ENCODE measurements at regions not wholly inside any gene's neighbourhood (a gene's known extent, or its start where the extent isn't known, plus 50 kb on each side); places are given as distances from the start of the nearest gene placed in this dataset.
A peak's percentile ranks its signal among the peaks of the same experiment; 100 is the strongest.
"Not testable (repeated sequence)": the region's sequence is repeated elsewhere in the genome, so short reads cannot be mapped to it uniquely, and the experiment has no call there.

DNA sequence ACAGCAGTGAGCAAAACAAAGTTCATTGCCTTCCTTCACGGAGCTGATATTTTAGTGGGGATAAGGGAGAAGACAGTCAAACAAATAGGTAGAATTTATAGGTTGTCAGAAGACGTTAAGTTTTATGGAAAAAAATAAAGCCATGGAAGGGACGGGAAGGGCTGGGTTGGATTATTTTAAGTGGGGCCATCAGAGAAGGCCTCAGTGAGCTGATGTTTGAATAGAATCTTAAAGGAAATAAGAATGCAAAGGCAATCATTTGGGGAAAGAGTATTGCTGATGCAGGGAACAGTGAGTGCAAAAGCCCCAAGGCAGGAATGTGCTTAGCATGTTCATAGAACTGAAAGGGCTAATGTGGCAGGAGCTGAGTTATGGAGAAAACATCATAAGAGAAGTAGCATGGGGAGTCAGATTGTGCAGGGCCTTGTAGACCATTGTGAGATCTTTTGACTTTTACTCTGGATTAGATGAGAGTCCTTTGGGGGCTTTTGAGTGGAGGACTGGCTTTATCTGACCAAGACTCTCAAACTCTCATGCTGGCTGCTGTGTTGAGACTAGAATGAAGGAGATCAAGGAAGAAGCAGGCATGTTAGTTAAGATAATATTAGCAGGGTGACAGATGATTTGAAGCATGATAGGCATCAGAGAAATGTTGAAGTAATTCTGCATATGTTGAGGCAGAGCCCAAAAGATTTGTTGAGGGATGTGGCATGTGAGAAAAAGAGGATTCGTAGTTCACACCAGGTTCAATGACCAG is 104.5 kb upstream of the TPTE start:
- WGBS, 2 donors (ENCODE audit: low coverage in 1 of 2), result 38 to 40% methylated on average over 4 of the region's 4 CpGs
- not testable (repeated sequence) for H3K27me3 ChIP-seq, H3K27ac ChIP-seq, H3K4me1 ChIP-seq, H3K4me3 ChIP-seq, H3K36me3 ChIP-seq
- peaks cover 0 to 28% (median 0%) of the 10 kb centered on the region in 3 donors for H3K9me3 ChIP-seq
- peak; percentile 2 for ATAC-seq

DNA sequence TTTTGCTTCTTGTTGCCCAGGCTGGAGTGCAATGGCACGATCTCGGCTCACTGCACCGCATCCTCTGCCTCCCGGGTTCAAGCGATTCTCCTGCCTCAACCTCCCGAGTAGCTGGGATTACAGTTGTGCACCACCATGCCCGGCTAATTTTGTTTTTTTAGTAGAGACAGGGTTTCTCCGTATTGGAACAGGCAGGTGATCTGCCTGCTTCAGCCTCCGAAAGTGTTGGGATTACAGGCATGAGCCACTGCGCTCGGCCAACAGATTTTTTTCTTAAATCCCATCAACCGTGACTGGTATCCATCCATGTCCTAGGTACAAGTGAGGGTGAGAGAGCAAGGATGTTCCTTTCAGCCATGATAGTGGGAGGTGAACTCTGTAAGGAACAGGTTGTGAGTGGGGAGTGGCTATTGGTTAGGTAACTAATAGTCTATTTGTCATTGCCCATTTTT is 103.8 kb upstream of the TPTE start:
- H3K9me3 ChIP-seq, result peaks cover 0 to 28% (median 0%) of the 10 kb centered on the region in 3 donors
- H3K4me1 ChIP-seq, H3K4me3 ChIP-seq, H3K27me3 ChIP-seq, H3K27ac ChIP-seq, H3K36me3 ChIP-seq: not testable (repeated sequence)
- ATAC-seq, result peak; percentile 20
- 66 to 67% methylated on average over 12 of the region's 12 CpGs for WGBS, 2 donors (ENCODE audit: low coverage in 1 of 2)

GRCh38 chr21:10418250-10419048 is 102.9 kb upstream of the TPTE start:
- ATAC-seq, result not testable (repeated sequence)

GRCh38 chr21:10421199-10421598 is 100.2 kb upstream of the TPTE start:
- not testable (repeated sequence) for H3K9me3 ChIP-seq, H3K4me1 ChIP-seq, H3K4me3 ChIP-seq, H3K27ac ChIP-seq, ATAC-seq, H3K27me3 ChIP-seq, H3K36me3 ChIP-seq
- WGBS, 2 donors (ENCODE audit: low coverage in 1 of 2), result 62 to 64% methylated on average over 4 of the region's 4 CpGs

More at GRCh38 chr21:10418250-10419048, 102.9 kb upstream of the TPTE start:
- peaks cover 0 to 21% (median 0%) of the 10 kb centered on the region in 3 donors for H3K9me3 ChIP-seq
- H3K27me3 ChIP-seq, H3K4me1 ChIP-seq, H3K4me3 ChIP-seq, H3K36me3 ChIP-seq, H3K27ac ChIP-seq: not testable (repeated sequence)
- WGBS, 2 donors (ENCODE audit: low coverage in 1 of 2), result 42 to 48% methylated on average over 4 of the region's 4 CpGs

- not testable (repeated sequence) for H3K36me3 ChIP-seq, H3K27ac ChIP-seq, H3K9me3 ChIP-seq, ATAC-seq, H3K4me3 ChIP-seq, H3K27me3 ChIP-seq, H3K4me1 ChIP-seq
- WGBS, 2 donors (ENCODE audit: low coverage in 1 of 2), result 39 to 50% methylated on average over 2 of the region's 2 CpGs
Observed at GRCh38 chr21:10421601-10422000, 99.8 kb upstream of the TPTE start.

DNA sequence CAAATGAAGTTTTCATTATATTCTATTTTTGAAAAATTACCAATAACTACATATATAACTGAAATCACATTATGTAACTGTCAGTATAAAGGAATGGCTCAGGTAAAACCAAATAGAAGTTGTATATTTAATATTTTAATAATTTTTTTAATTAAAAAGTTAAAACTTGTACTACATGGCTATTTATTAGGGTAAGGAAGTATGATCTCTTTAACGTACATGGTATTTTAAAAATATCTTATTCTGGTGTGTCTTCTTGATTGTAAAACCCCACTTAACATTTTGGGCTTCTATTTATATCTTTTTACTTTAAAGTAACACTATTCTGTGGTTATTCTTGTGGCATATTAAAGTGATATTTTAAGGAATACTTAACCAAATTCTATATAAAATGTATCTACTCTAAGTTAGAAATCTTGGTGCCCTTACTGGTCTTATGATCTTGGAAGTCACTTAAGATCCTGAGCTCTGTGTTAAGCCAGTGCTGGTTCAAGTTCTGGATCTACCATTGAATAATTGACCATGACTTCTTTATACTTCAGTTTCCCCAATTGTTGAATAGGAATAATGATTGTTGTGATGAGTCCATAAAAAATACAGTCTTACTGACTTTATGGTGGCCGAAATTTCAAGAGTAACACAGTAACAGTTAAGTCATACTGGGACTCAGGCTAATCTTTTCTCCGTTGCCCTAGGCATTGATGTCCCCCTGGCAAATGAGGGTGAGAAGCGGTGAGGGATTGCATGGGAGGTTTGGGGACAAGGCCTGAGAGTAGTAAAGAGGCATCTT is 97.1 kb upstream of the TPTE start:
- H3K9me3 ChIP-seq, H3K36me3 ChIP-seq, H3K4me1 ChIP-seq, H3K4me3 ChIP-seq, ATAC-seq, H3K27me3 ChIP-seq, H3K27ac ChIP-seq: not testable (repeated sequence)
- WGBS, 2 donors (ENCODE audit: low coverage in 1 of 2), result 50 to 58% methylated on average over 4 of the region's 4 CpGs

GRCh38 chr21:10424887-10425145 is 96.6 kb upstream of the TPTE start:
- H3K4me3 ChIP-seq, H3K36me3 ChIP-seq, ATAC-seq, H3K9me3 ChIP-seq, H3K4me1 ChIP-seq, H3K27ac ChIP-seq, H3K27me3 ChIP-seq: not testable (repeated sequence)
- 34 to 47% methylated on average over 2 of the region's 2 CpGs for WGBS, 2 donors (ENCODE audit: low coverage in 1 of 2)

- WGBS, 2 donors (ENCODE audit: low coverage in 1 of 2), result 67 to 69% methylated on average over 3 of the region's 3 CpGs
- no peak for TF ChIP-seq EP300 (IDR thresholded peaks at IDR 0.05)
- TF ChIP-seq POLR2AphosphoS5 (IDR thresholded peaks at IDR 0.05), result no peak
- TF ChIP-seq, protein P1, sequence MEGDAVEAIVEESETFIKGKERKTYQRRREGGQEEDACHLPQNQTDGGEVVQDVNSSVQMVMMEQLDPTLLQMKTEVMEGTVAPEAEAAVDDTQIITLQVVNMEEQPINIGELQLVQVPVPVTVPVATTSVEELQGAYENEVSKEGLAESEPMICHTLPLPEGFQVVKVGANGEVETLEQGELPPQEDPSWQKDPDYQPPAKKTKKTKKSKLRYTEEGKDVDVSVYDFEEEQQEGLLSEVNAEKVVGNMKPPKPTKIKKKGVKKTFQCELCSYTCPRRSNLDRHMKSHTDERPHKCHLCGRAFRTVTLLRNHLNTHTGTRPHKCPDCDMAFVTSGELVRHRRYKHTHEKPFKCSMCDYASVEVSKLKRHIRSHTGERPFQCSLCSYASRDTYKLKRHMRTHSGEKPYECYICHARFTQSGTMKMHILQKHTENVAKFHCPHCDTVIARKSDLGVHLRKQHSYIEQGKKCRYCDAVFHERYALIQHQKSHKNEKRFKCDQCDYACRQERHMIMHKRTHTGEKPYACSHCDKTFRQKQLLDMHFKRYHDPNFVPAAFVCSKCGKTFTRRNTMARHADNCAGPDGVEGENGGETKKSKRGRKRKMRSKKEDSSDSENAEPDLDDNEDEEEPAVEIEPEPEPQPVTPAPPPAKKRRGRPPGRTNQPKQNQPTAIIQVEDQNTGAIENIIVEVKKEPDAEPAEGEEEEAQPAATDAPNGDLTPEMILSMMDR (IDR thresholded peaks at IDR 0.05), result no peak
- TF ChIP-seq POLR2A (IDR thresholded peaks at IDR 0.05), result no peak
- Histone ChIP-seq H3K27ac (no peak overlapping the region), H3K4me1 (no peaks in the 10 kb centered on the region), H3K27me3 (peaks cover 6% of the 10 kb centered on the region), H3K4me3 (no peak overlapping the region), H3K9me3 (peaks cover 0 to 5% (median 0%) of the 10 kb centered on the region in 3 donors), H3K36me3 (no peaks in the 10 kb centered on the region)
- no peak for ATAC-seq
Observed at GRCh38 chr21:10425856-10426255, 95.5 kb upstream of the TPTE start.

DNA sequence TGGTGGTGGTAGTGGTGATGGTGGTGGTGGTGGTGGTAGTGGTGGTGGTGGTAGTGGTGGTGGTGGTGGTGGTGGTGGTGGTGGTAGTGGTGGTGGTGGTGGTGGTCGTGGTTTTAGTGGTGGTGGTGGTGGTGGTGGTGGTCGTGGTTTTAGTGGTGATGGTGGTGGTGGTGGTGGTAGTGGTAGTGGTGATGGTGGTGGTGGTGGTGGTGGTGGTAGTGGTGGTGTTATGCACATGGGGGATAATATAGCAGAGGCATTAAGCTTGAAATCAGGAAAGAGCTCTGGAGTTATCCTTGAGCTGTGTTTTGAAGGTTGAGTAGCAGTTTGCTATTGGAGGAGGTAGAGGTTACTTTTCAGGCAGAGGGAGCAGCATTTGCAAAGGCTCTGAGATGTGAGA is 94.6 kb upstream of the TPTE start:
- not testable (repeated sequence) for H3K9me3 ChIP-seq, H3K36me3 ChIP-seq, ATAC-seq, H3K4me3 ChIP-seq, H3K27ac ChIP-seq, H3K27me3 ChIP-seq, H3K4me1 ChIP-seq
- no CpG with 5 or more reads among the region's 2 CpGs for WGBS, 2 donors (ENCODE audit: low coverage in 1 of 2)

DNA sequence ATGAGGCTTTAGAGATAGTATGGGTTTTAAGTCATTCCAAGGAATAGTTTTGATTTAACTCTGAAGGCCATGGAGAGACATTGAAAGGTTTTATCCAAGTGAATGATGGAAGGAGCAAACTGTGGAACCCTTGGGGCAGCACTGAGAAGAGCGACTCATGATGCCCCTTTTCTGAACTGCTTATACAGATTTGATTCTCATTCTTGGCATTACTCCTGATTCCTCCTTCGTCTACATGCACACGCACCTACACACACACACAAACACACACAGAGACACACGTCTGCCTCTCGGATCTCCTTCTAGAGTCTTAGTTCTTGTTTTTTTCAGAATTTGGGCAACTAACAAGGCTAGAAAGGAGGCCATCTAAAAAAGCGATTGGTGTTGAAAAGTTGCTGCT is 94.1 kb upstream of the TPTE start:
- not testable (repeated sequence) for H3K27me3 ChIP-seq, H3K9me3 ChIP-seq, H3K4me3 ChIP-seq, ATAC-seq, H3K4me1 ChIP-seq, H3K36me3 ChIP-seq, H3K27ac ChIP-seq
- 54 to 57% methylated on average over 6 of the region's 6 CpGs for WGBS, 2 donors (ENCODE audit: low coverage in 1 of 2)

DNA sequence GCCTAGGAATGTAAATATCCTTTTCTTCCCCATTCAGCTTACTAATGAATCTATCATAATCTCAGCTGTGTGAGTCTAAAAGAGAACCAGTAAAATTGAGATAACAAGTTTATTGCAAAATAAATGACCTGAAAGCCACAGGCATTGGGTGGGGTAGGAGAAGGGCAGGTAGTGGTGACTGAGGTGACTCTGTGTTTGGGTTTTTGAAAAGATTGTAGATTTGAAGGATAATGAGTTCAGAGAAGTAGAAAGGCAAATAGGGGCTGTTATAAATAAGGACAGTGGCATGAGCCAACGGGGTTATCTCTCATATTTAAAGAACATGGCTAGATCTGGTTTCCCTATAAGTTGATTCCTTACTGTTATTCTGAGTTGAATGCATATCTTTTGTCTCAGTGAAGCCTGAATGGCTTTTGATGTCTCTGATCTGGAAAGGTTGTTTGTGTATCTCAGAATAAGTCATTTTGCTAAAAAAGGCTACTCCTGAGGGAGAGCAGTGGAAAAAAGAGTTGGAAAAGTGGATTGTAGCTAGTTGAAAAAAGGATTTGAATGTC is 92.3 kb upstream of the TPTE start:
- not testable (repeated sequence) for H3K4me3 ChIP-seq, H3K27ac ChIP-seq, ATAC-seq, H3K4me1 ChIP-seq, H3K36me3 ChIP-seq, H3K27me3 ChIP-seq
- WGBS, 2 donors (ENCODE audit: low coverage in 1 of 2), result 11 to 20% methylated on average over 1 of the region's 1 CpG
- peaks cover 0 to 12% (median 5%) of the 10 kb centered on the region in 3 donors for H3K9me3 ChIP-seq

Data from gastroesophageal sphincter (tissue), 4 donors.